ENCODE measurements at regions not wholly inside any gene's neighbourhood (a gene's known extent, or its start where the extent isn't known, plus 50 kb on each side); places are given as distances from the start of the nearest gene placed in this dataset.

DNA sequence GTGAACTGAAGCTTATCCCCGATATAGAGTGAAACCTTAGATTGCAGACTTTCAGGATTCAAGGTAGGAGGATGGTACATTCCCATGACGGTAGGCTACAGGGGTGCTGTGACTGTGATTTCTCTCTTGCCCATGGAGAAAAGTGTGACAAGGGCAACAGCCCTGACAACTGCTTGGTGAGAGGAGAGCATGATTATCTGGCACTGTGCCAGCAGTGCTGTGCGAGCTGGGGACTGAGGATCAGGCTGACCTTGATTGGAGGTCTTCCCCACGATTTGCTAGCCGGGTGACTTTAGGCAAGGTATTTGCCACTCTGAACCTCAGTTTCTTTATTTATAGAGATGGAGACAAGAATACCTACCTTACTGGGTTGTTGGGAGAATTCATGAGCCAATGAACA lies 229.5 kb downstream of the PTEN start:
- TF ChIP-seq, protein P1, sequence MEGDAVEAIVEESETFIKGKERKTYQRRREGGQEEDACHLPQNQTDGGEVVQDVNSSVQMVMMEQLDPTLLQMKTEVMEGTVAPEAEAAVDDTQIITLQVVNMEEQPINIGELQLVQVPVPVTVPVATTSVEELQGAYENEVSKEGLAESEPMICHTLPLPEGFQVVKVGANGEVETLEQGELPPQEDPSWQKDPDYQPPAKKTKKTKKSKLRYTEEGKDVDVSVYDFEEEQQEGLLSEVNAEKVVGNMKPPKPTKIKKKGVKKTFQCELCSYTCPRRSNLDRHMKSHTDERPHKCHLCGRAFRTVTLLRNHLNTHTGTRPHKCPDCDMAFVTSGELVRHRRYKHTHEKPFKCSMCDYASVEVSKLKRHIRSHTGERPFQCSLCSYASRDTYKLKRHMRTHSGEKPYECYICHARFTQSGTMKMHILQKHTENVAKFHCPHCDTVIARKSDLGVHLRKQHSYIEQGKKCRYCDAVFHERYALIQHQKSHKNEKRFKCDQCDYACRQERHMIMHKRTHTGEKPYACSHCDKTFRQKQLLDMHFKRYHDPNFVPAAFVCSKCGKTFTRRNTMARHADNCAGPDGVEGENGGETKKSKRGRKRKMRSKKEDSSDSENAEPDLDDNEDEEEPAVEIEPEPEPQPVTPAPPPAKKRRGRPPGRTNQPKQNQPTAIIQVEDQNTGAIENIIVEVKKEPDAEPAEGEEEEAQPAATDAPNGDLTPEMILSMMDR (IDR thresholded peaks at IDR 0.05): no peak
- TF ChIP-seq EZH2phosphoT487 (IDR thresholded peaks at IDR 0.05) (no peak), EZH2 (IDR thresholded peaks at IDR 0.05) (no peak)

Data from neural progenitor cell (in vitro differentiated cells).